MM.1S (cell line): ENCODE measurements at regions not wholly inside any gene's neighbourhood (a gene's known extent, or its start where the extent isn't known, plus 50 kb on each side); places are given as distances from the start of the nearest gene placed in this dataset.

Experiments used
- EZH2 ChIP-seq: fragments of 300-600 bp; sonication (generic); optimal IDR thresholded peaks from 2 replicates; pipeline ENCODE3; 2017; ENCODE audit warnings: low read depth, mild to moderate bottlenecking, antibody characterized with exemption, low read length, mixed read lengths
- TF ChIP-seq, protein P1 (sequence below): fragments of 300-600 bp; sonication (generic); IDR thresholded peaks from 2 replicates; pipeline ENCODE4 v1.5.1; 2016; ENCODE audit warnings: antibody characterized with exemption, low read length, mixed read lengths

DNA sequence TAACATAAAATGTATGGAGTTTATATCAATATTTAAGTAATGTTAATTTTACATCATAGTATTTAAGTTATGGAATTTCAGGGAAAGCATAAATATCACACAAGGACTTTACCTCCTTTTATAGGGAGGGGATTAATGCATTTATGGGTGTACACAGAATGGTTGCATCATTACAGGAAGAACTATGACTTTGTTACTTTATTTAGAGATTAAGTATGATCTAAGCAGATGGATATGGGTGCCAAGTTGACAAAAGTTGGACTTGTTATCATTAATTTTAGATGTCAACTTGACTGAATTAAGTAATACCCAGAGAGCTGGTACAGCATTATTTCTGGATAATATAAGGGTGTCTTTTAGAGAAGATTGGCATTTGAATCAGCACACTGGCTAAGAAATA, 160.5 kb upstream of the CDH10 start:
- TF ChIP-seq, protein P1, sequence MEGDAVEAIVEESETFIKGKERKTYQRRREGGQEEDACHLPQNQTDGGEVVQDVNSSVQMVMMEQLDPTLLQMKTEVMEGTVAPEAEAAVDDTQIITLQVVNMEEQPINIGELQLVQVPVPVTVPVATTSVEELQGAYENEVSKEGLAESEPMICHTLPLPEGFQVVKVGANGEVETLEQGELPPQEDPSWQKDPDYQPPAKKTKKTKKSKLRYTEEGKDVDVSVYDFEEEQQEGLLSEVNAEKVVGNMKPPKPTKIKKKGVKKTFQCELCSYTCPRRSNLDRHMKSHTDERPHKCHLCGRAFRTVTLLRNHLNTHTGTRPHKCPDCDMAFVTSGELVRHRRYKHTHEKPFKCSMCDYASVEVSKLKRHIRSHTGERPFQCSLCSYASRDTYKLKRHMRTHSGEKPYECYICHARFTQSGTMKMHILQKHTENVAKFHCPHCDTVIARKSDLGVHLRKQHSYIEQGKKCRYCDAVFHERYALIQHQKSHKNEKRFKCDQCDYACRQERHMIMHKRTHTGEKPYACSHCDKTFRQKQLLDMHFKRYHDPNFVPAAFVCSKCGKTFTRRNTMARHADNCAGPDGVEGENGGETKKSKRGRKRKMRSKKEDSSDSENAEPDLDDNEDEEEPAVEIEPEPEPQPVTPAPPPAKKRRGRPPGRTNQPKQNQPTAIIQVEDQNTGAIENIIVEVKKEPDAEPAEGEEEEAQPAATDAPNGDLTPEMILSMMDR, result no peak
- no peak for TF ChIP-seq EZH2
